ENCODE measurements at regions not wholly inside any gene's neighbourhood (a gene's known extent, or its start where the extent isn't known, plus 50 kb on each side); places are given as distances from the start of the nearest gene placed in this dataset.

GRCh38 chr6:165725201-165725600 is 62.2 kb upstream of the PDE10A start (continued):
- no peak for TF ChIP-seq ZBTB33 (IDR thresholded peaks at IDR 0.05)
- TF ChIP-seq MAX (IDR thresholded peaks at IDR 0.05), result no peak

GRCh38 chr6:165723326-165723725 is 60.3 kb upstream of the PDE10A start:
- no peaks in the 10 kb centered on the region for H3K9me3 ChIP-seq (ENCODE audit: control insufficient read depth in 4 of 4, low read length in 3 of 4)
- no peak overlapping the region for H3K27ac ChIP-seq (ENCODE audit: low read depth in 1 of 2, low read length in 2 of 2)
- H3K4me3 ChIP-seq (ENCODE audit: low read depth in 1 of 3, low read length in 3 of 3), result no peak overlapping the region
- no peak for TF ChIP-seq NR2F2 (IDR thresholded peaks at IDR 0.05)
- TF ChIP-seq ATF3 (IDR thresholded peaks at IDR 0.05), result no peak
- TF ChIP-seq ZBTB33 (IDR thresholded peaks at IDR 0.05), result no peak
- TF ChIP-seq JUND (IDR thresholded peaks at IDR 0.05), result no peak
- TF ChIP-seq MAX (IDR thresholded peaks at IDR 0.05), result no peak
- H3K36me3 ChIP-seq (ENCODE audit: control insufficient read depth in 4 of 4, insufficient read depth in 3 of 4, low read depth in 1 of 4, low read length in 3 of 4), result no peaks in the 10 kb centered on the region
- no peak for DNase-seq (ENCODE audit: low spot score)
- WGBS, result 79% methylated on average over 9 of the region's 9 CpGs
- H3K4me1 ChIP-seq (ENCODE audit: control insufficient read depth in 4 of 4, insufficient read depth in 4 of 4, low read length in 3 of 4), result no peaks in the 10 kb centered on the region
- H3K9ac ChIP-seq (ENCODE audit: low read depth in 1 of 2, low read length in 2 of 2), result no peak overlapping the region
- no peaks in the 10 kb centered on the region for H3K27me3 ChIP-seq (ENCODE audit: control insufficient read depth in 4 of 4, insufficient read depth in 4 of 4, low read length in 3 of 4)

- H3K9me3 ChIP-seq (ENCODE audit: control insufficient read depth in 4 of 4, low read length in 3 of 4), result no peaks in the 10 kb centered on the region
- H3K27me3 ChIP-seq (ENCODE audit: control insufficient read depth in 4 of 4, insufficient read depth in 4 of 4, low read length in 3 of 4), result no peaks in the 10 kb centered on the region
- H3K27ac ChIP-seq (ENCODE audit: low read depth in 1 of 2, low read length in 2 of 2), result no peak overlapping the region
- H3K36me3 ChIP-seq (ENCODE audit: control insufficient read depth in 4 of 4, insufficient read depth in 3 of 4, low read depth in 1 of 4, low read length in 3 of 4), result no peaks in the 10 kb centered on the region
- H3K9ac ChIP-seq (ENCODE audit: low read depth in 1 of 2, low read length in 2 of 2), result no peak overlapping the region
- H3K4me1 ChIP-seq (ENCODE audit: control insufficient read depth in 4 of 4, insufficient read depth in 4 of 4, low read length in 3 of 4), result no peaks in the 10 kb centered on the region
- WGBS, result 70% methylated on average over 4 of the region's 4 CpGs
- TF ChIP-seq EGR1 (IDR thresholded peaks at IDR 0.05; ENCODE audit: low read depth in 2 of 2), result no peak
- no peak for TF ChIP-seq ATF3 (IDR thresholded peaks at IDR 0.05)
- no peak for TF ChIP-seq RAD21 (IDR thresholded peaks at IDR 0.05)
- TF ChIP-seq CTCF (IDR thresholded peaks at IDR 0.05; ENCODE audit: low read depth, low read length, missing input control), result no peak
- TF ChIP-seq REST (IDR thresholded peaks at IDR 0.05), result no peak
- no peak for TF ChIP-seq FOXA1 (IDR thresholded peaks at IDR 0.05)
- no peak for TF ChIP-seq MAX (IDR thresholded peaks at IDR 0.05)
- no peak for TF ChIP-seq GABPA (IDR thresholded peaks at IDR 0.05 in 1 of 2, conservative IDR thresholded peaks at IDR 0.05 in 1 of 2)
- TF ChIP-seq JUND (IDR thresholded peaks at IDR 0.05), result no peak
- TF ChIP-seq ZBTB33 (IDR thresholded peaks at IDR 0.05), result no peak
- no peak for TF ChIP-seq TAF1 (conservative IDR thresholded peaks at IDR 0.05)
- no peak for TF ChIP-seq NR2F2 (IDR thresholded peaks at IDR 0.05)
- no peak for TF ChIP-seq HNF4G (IDR thresholded peaks at IDR 0.05)
- no peak for TF ChIP-seq FOXA2 (IDR thresholded peaks at IDR 0.05)
- TF ChIP-seq HNF4A (conservative IDR thresholded peaks at IDR 0.05), result no peak
- H3K4me3 ChIP-seq (ENCODE audit: low read depth in 1 of 3, low read length in 3 of 3), result no peak overlapping the region
- DNase-seq (ENCODE audit: low spot score), result no peak
These were observed 59.0 kb upstream of the PDE10A start for GRCh38 chr6:165722022-165722421.
